Colonic mucosa (tissue), 4 donors: ENCODE measurements at regions not wholly inside any gene's neighbourhood (a gene's known extent, or its start where the extent isn't known, plus 50 kb on each side); places are given as distances from the start of the nearest gene placed in this dataset.
"Not testable (repeated sequence)": the region's sequence is repeated elsewhere in the genome, so short reads cannot be mapped to it uniquely, and the experiment has no call there.

ENCODE experiments used
- DNase-seq: peaks from one replicate; pipeline ENCODE4 v3.0.0-alpha.2; 2020
- H3K27ac ChIP-seq: fragments of 200-600 bp; one replicate; pipeline ENCODE4 v1.8.0; 2021
- H3K27me3 ChIP-seq: fragments of 200-600 bp; one replicate; pipeline ENCODE4 v1.8.0; 2021
- H3K36me3 ChIP-seq: fragments of 200-600 bp; one replicate; pipeline ENCODE4 v1.8.0; 2021
- H3K4me1 ChIP-seq: fragments of 200-600 bp; one replicate; pipeline ENCODE4 v1.8.0; 2021; ENCODE audit warnings: mild to moderate bottlenecking
- H3K4me3 ChIP-seq: fragments of 200-600 bp; one replicate; pipeline ENCODE4 v1.8.0; 2021
- H3K9ac ChIP-seq, 2 donors: one replicate each; pipeline ENCODE4 v1.7.0; 2013; ENCODE audit warnings: control low read depth in 2 of 2, low read depth in 2 of 2, low read length in 2 of 2
- H3K9me3 ChIP-seq: fragments of 200-600 bp; one replicate; pipeline ENCODE4 v1.8.0; 2021
- CTCF ChIP-seq: fragments of 200-600 bp; IDR thresholded peaks from one replicate; pipeline ENCODE4 v1.8.0; 2022; ENCODE audit warnings: antibody characterized with exemption, mild to moderate bottlenecking
- intact Hi-C: fragments of 100-400 bp; cut with DNase I; formaldehyde crosslinking; loops from one replicate; pipeline ENCODE4 v1.14.1; 2022
- donor health status: healthy.
- donor health status: DM: no; HTN: no; CAD: no.
- donor health status: DM: no; HTN: no; CAD: no.

- no peak overlapping the region for H3K4me3 ChIP-seq
- no peak for DNase-seq
- no peak for TF ChIP-seq CTCF
- H3K36me3 ChIP-seq = no peaks in the 10 kb centered on the region
- no peaks in the 10 kb centered on the region for H3K27me3 ChIP-seq
- intact Hi-C loops = no loop called here
- H3K4me1 ChIP-seq = no peaks in the 10 kb centered on the region
- H3K9me3 ChIP-seq = no peaks in the 10 kb centered on the region
- no peak overlapping the region for H3K9ac ChIP-seq
- no peak overlapping the region for H3K27ac ChIP-seq
These were observed 835.2 kb downstream of the FSCB start for GRCh38 chr14:43671716-43672485.

GRCh38 chr14:43669355-43669754 is 837.7 kb downstream of the FSCB start:
- Histone ChIP-seq H3K4me1 (no peaks in the 10 kb centered on the region), H3K4me3 (no peak overlapping the region), H3K9me3 (no peaks in the 10 kb centered on the region), H3K27me3 (no peaks in the 10 kb centered on the region), H3K27ac (no peak overlapping the region), H3K36me3 (no peaks in the 10 kb centered on the region), H3K9ac (no peak overlapping the region)
- intact Hi-C loops = no loop called here
- no peak for TF ChIP-seq CTCF
- no peak for DNase-seq

GRCh38 chr14:43665570-43666267 is 841.4 kb downstream of the FSCB start:
- H3K36me3 ChIP-seq = no peaks in the 10 kb centered on the region
- no peak for TF ChIP-seq CTCF

GRCh38 chr14:43655194-43655593 is 851.9 kb downstream of the FSCB start:
- H3K27me3 ChIP-seq, DNase-seq, H3K4me3 ChIP-seq, H3K27ac ChIP-seq, H3K4me1 ChIP-seq, intact Hi-C loops, H3K36me3 ChIP-seq, H3K9me3 ChIP-seq, H3K9ac ChIP-seq: not testable (repeated sequence)

More at GRCh38 chr14:43665570-43666267, 841.4 kb downstream of the FSCB start:
- DNase-seq = no peak
- Histone ChIP-seq H3K4me3 (no peak overlapping the region), H3K27ac (no peak overlapping the region), H3K9ac (no peak overlapping the region), H3K4me1 (no peaks in the 10 kb centered on the region), H3K9me3 (no peaks in the 10 kb centered on the region), H3K27me3 (no peaks in the 10 kb centered on the region)
- intact Hi-C loops = no loop called here

GRCh38 chr14:43651896-43652295 is 855.2 kb downstream of the FSCB start:
- no peak overlapping the region for H3K27ac ChIP-seq
- TF ChIP-seq CTCF = no peak

More at GRCh38 chr14:43651896-43652295, 855.2 kb downstream of the FSCB start:
- H3K27me3 ChIP-seq = no peaks in the 10 kb centered on the region
- DNase-seq = no peak
- no peaks in the 10 kb centered on the region for H3K9me3 ChIP-seq
- no peaks in the 10 kb centered on the region for H3K36me3 ChIP-seq
- H3K9ac ChIP-seq = no peak overlapping the region
- intact Hi-C loops = no loop called here
- no peak overlapping the region for H3K4me3 ChIP-seq
- no peaks in the 10 kb centered on the region for H3K4me1 ChIP-seq
